HepG2 (cell line): ENCODE measurements at regions not wholly inside any gene's neighbourhood (a gene's known extent, or its start where the extent isn't known, plus 50 kb on each side); places are given as distances from the start of the nearest gene placed in this dataset.

Experiments
- ATAC-seq: fragments of 200-7000 bp; cut with Tn5 transposase; 3 replicates; pipeline ENCODE4 v1.9.1; 2020; ENCODE audit warnings: mild to moderate bottlenecking, moderate library complexity
- BruUV-seq: library from RNA; stranded (reverse); fragments of 400-500 nt; replicated peaks from 2 replicates; lab custom pipeline; 2021; lab: Mats Ljungman, UMichigan
- CTCF ChIA-PET: fragments of 300-600 bp; formaldehyde crosslinking; extraction: SDS; loops from one replicate; lab custom pipeline; 2021; ENCODE audit warnings: low total read pairs, inconsistent platforms, low intra/inter-chr PET ratio; lab: Yijun Ruan, JAX
- POLR2A ChIA-PET: fragments of 350-600 bp; sonication (Branson Sonifier 250); formaldehyde crosslinking; loops from one replicate; lab custom pipeline; 2020; ENCODE audit warnings: antibody characterized with exemption, inconsistent platforms; lab: Yijun Ruan, JAX
- DNase-seq: peaks from one replicate; pipeline ENCODE4 v3.0.0-alpha.2; 2015; ENCODE audit warnings: low spot score
- FAIRE-seq: peaks from 3 replicates; lab custom pipeline; 2011; peaks lifted over from hg19 to GRCh38; lab: Jason Lieb, UNC
- H2AFZ ChIP-seq: one replicate; pipeline ENCODE4 v1.6.1; 2011; ENCODE audit warnings: low read length, inconsistent platforms
- H3K27ac ChIP-seq: fragments of 300-600 bp; 3 replicates; pipeline ENCODE4 v1.8.0; 2011; ENCODE audit warnings: mixed run types, mild to moderate bottlenecking, mixed read lengths, low read length, inconsistent platforms; ENCODE audit not compliant: insufficient read depth; ENCODE audit errors: extremely low read length
- H3K27me3 ChIP-seq, 2 experiments: fragments of 200-600 bp in 1 of 2; 2 replicates in 1 of 2; 3 replicates in 1 of 2; pipeline versions ENCODE4 v1.6.0 to v1.8.0; 2011; ENCODE audit warnings: low read length in 2 of 2, mild to moderate bottlenecking in 2 of 2, moderate library complexity in 2 of 2, inconsistent platforms in 1 of 2; ENCODE audit not compliant: insufficient read depth in 2 of 2, control insufficient read depth in 1 of 2
- H3K36me3 ChIP-seq, 2 experiments: fragments of 200-600 bp in 1 of 2; replicated peaks in 1 of 2; 2 replicates in 1 of 2; 3 replicates in 1 of 2; pipeline versions ENCODE4 v1.5.1 to v1.8.0; 2011; ENCODE audit warnings: low read length in 2 of 2, inconsistent platforms in 1 of 2; ENCODE audit not compliant: insufficient read depth in 2 of 2, control insufficient read depth in 1 of 2
- H3K4me1 ChIP-seq: 2 replicates; pipeline ENCODE4 v1.5.1; 2012; ENCODE audit warnings: low read length, inconsistent platforms; ENCODE audit not compliant: insufficient read depth
- H3K4me2 ChIP-seq: 2 replicates; pipeline ENCODE4 v1.6.0; 2011; ENCODE audit warnings: low read depth, low read length, inconsistent platforms
- H3K4me3 ChIP-seq, 3 experiments: fragments of 200-600 bp in 1 of 3; sonication (generic), shearing (Covaris generic) in 1 of 3; replicated peaks in 1 of 3; 2 replicates each; pipeline ENCODE4 v1.5.1; 2011 to 2016; ENCODE audit warnings: low read length in 3 of 3, inconsistent platforms in 2 of 3, low read depth in 2 of 3, mild to moderate bottlenecking in 2 of 3, control low read depth in 1 of 3, mixed read lengths in 1 of 3; ENCODE audit not compliant: insufficient read depth in 1 of 3
- H3K79me2 ChIP-seq: one replicate; pipeline ENCODE4 v1.6.1; 2011; ENCODE audit warnings: low read length, inconsistent platforms; ENCODE audit not compliant: insufficient read depth
- H3K9ac ChIP-seq: 2 replicates; pipeline ENCODE4 v1.6.0; 2011; ENCODE audit warnings: mild to moderate bottlenecking, low read depth, low read length, inconsistent platforms; ENCODE audit not compliant: insufficient read depth
- H3K9me3 ChIP-seq: 2 replicates; pipeline ENCODE4 v1.5.1; 2012; ENCODE audit warnings: mild to moderate bottlenecking, low read length
- H4K20me1 ChIP-seq: 2 replicates; pipeline ENCODE4 v1.6.0; 2011; ENCODE audit warnings: inconsistent platforms, mild to moderate bottlenecking, low read length, moderate library complexity; ENCODE audit not compliant: insufficient read depth
- ATF1 ChIP-seq: IDR thresholded peaks from 2 replicates; pipeline ENCODE4 v1.6.1; 2016; ENCODE audit warnings: mild to moderate bottlenecking, control low read depth
- CCDC6 ChIP-seq: sonication (generic); formaldehyde crosslinking; IDR thresholded peaks from 2 replicates; pipeline ENCODE4 v1.8.1; 2022; ENCODE audit warnings: mild to moderate bottlenecking, missing genetic modification reagents, moderate library complexity
- HIVEP1 ChIP-seq: sonication (generic); formaldehyde crosslinking; IDR thresholded peaks from 2 replicates; pipeline ENCODE4 v1.4.0; 2020; ENCODE audit warnings: mild to moderate bottlenecking, missing genetic modification reagents
- MBD4 ChIP-seq: IDR thresholded peaks from 2 replicates; pipeline ENCODE4 v1.6.1; 2012; ENCODE audit warnings: low read length, inconsistent platforms, borderline replicate concordance
- MEIS1 ChIP-seq: sonication (generic); formaldehyde crosslinking; IDR thresholded peaks from 2 replicates; pipeline ENCODE4 v1.9.0; 2021; ENCODE audit warnings: mild to moderate bottlenecking, missing genetic modification reagents, moderate library complexity, borderline replicate concordance
- RFX3 ChIP-seq: IDR thresholded peaks from 2 replicates; pipeline ENCODE4 v1.6.1; 2016; ENCODE audit warnings: missing biosample characterization, missing genetic modification reagents
- ZBTB3 ChIP-seq: sonication (generic); formaldehyde crosslinking; IDR thresholded peaks from 2 replicates; pipeline ENCODE4 v1.4.0; 2020; ENCODE audit warnings: low read depth, mild to moderate bottlenecking, moderate library complexity, missing genetic modification reagents, borderline replicate concordance
- ZNF225 ChIP-seq: sonication (generic); formaldehyde crosslinking; IDR thresholded peaks from 2 replicates; pipeline ENCODE4 v1.4.0; 2020; ENCODE audit warnings: mild to moderate bottlenecking, missing genetic modification reagents
- ZNF891 ChIP-seq: sonication (generic); formaldehyde crosslinking; IDR thresholded peaks from 2 replicates; pipeline ENCODE4 v1.5.0; 2020; ENCODE audit warnings: mild to moderate bottlenecking, missing genetic modification reagents
- WGBS: methylation state at CpG from one replicate; pipeline ENCODE4 v1.1.6; 2017; ENCODE audit warnings: low lambda C conversion rate; 5-methylcytosine and 5-hydroxymethylcytosine counted together
- in situ Hi-C: cut with HindIII; loops from 2 replicates; pipeline ENCODE4 v1.10.0; 2017; ENCODE audit warnings: low pct_unique_long_range_greater_than_20kb; ENCODE audit not compliant: extremely low pct_ligation_motif_present
- intact Hi-C: fragments of 100-400 bp; cut with micrococcal nuclease; formaldehyde crosslinking; loops from one replicate; pipeline ENCODE4 v1.10.0; 2022; ENCODE audit not compliant: unreplicated experiment
- TF ChIP-seq, protein P1 (sequence below): sonication (generic); formaldehyde crosslinking; IDR thresholded peaks from 2 replicates; pipeline ENCODE4 v1.8.1; 2023; ENCODE audit warnings: mild to moderate bottlenecking, missing genetic modification reagents
- TF ChIP-seq, protein P2 (sequence below): sonication (generic); formaldehyde crosslinking; IDR thresholded peaks from 2 replicates; pipeline ENCODE4 v1.5.0; 2020; ENCODE audit warnings: mild to moderate bottlenecking, missing genetic modification reagents
- TF ChIP-seq, protein P3 (sequence below): sonication (generic); formaldehyde crosslinking; IDR thresholded peaks from 2 replicates; pipeline ENCODE4 v1.4.0; 2020; ENCODE audit warnings: missing genetic modification reagents, mild to moderate bottlenecking, borderline replicate concordance
- TF ChIP-seq, protein P4 (sequence below): sonication (generic); formaldehyde crosslinking; IDR thresholded peaks from 2 replicates; pipeline ENCODE4 v1.4.0; 2020; ENCODE audit warnings: low read depth, mild to moderate bottlenecking, missing genetic modification reagents

DNA sequence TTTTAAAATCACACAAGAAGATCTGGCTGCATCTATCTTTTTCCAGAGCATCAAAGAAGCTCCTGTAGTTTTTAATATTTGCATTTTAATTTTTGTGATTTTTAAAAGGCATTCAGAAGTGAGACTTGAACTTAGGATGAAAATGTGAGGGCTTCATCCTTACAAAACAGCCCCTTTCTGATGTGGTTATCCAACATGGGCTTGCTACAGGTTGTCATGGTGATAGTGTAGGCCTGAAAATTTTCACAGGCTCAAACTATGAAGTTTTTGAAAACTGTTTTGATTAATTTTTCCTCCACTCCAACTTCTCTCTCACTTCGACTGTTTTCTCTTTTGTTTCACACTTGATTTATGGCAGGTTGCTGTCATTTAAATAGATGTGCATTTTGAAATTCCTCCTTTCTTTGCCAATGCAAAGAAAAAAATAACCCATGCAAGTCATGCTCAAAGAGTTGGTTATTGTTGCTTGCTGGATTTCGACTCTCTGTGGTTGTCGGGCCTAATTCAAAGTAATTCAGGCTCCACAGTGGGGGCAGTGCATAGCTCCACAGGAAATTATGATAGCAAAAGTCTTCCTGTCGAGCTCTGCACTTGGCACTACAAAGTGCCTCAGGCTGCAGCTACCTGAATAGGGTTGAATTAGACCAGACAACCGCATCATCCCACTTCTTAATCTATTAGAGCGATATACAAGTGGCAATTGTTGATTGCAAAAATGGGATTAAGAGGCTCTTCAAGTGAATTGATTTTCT lies 201.0 kb upstream of the GPR101 start (continued):
- TF ChIP-seq, protein P1, sequence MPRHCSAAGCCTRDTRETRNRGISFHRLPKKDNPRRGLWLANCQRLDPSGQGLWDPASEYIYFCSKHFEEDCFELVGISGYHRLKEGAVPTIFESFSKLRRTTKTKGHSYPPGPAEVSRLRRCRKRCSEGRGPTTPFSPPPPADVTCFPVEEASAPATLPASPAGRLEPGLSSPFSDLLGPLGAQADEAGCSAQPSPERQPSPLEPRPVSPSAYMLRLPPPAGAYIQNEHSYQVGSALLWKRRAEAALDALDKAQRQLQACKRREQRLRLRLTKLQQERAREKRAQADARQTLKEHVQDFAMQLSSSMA (CRISPR knock-in tag): no peak
- no peak for TF ChIP-seq HIVEP1 (CRISPR knock-in tag)

DNA sequence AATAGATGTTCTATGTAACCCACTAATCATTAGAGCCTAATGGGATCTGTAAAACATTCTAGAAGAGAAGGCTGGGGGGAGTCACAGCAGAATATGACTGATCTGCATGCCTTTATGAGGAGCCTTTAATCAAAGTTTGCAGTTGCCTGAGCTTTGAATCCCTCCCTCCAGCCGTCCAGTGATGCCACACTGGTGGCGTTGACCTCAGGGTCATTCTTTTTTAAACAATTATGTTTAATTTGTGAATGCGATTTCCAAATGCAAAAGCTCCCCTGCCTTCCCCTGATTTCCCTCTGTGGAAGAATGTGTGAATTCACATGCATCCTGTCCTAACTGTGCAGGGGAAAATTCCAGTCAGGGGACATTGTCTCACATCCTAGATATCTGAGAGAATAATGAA lies 199.7 kb upstream of the GPR101 start:
- Histone ChIP-seq H3K9ac (no peak overlapping the region), H3K4me1 (no peaks in the 10 kb centered on the region), H4K20me1 (no peaks in the 10 kb centered on the region), H3K4me3 (no peak overlapping the region), H3K27me3 (no peaks in the 10 kb centered on the region), H3K27ac (no peak overlapping the region), H3K9me3 (no peaks in the 10 kb centered on the region), H2AFZ (no peak overlapping the region), H3K36me3 (no peaks in the 10 kb centered on the region), H3K4me2 (no peak overlapping the region), H3K79me2 (no peaks in the 10 kb centered on the region)
- WGBS: 0% methylated on average over 3 of the region's 3 CpGs
- in situ Hi-C loops (no loop called here), intact Hi-C loops (no loop called here)
- no TSS peak for BruUV-seq
- ATAC-seq: no peak
- POLR2A ChIA-PET: no interaction called here
- TF ChIP-seq, protein P2, sequence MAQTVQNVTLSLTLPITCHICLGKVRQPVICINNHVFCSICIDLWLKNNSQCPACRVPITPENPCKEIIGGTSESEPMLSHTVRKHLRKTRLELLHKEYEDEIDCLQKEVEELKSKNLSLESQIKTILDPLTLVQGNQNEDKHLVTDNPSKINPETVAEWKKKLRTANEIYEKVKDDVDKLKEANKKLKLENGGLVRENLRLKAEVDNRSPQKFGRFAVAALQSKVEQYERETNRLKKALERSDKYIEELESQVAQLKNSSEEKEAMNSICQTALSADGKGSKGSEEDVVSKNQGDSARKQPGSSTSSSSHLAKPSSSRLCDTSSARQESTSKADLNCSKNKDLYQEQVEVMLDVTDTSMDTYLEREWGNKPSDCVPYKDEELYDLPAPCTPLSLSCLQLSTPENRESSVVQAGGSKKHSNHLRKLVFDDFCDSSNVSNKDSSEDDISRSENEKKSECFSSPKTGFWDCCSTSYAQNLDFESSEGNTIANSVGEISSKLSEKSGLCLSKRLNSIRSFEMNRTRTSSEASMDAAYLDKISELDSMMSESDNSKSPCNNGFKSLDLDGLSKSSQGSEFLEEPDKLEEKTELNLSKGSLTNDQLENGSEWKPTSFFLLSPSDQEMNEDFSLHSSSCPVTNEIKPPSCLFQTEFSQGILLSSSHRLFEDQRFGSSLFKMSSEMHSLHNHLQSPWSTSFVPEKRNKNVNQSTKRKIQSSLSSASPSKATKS (CRISPR knock-in tag): no peak
- TF ChIP-seq, protein P3, sequence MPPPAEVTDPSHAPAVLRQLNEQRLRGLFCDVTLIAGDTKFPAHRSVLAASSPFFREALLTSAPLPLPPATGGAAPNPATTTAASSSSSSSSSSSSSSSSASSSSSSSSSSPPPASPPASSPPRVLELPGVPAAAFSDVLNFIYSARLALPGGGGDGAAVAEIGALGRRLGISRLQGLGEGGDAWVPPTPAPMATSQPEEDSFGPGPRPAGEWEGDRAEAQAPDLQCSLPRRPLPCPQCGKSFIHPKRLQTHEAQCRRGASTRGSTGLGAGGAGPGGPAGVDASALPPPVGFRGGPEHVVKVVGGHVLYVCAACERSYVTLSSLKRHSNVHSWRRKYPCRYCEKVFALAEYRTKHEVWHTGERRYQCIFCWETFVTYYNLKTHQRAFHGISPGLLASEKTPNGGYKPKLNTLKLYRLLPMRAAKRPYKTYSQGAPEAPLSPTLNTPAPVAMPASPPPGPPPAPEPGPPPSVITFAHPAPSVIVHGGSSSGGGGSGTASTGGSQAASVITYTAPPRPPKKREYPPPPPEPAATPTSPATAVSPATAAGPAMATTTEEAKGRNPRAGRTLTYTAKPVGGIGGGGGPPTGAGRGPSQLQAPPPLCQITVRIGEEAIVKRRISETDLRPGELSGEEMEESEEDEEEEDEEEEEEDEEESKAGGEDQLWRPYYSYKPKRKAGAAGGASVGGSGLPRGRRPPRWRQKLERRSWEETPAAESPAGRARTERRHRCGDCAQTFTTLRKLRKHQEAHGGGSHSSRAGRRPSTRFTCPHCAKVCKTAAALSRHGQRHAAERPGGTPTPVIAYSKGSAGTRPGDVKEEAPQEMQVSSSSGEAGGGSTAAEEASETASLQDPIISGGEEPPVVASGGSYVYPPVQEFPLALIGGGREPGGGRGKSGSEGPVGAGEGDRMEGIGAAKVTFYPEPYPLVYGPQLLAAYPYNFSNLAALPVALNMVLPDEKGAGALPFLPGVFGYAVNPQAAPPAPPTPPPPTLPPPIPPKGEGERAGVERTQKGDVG (CRISPR knock-in tag): no peak
- no peak for TF ChIP-seq ZBTB3 (CRISPR knock-in tag)
- TF ChIP-seq, protein P4, sequence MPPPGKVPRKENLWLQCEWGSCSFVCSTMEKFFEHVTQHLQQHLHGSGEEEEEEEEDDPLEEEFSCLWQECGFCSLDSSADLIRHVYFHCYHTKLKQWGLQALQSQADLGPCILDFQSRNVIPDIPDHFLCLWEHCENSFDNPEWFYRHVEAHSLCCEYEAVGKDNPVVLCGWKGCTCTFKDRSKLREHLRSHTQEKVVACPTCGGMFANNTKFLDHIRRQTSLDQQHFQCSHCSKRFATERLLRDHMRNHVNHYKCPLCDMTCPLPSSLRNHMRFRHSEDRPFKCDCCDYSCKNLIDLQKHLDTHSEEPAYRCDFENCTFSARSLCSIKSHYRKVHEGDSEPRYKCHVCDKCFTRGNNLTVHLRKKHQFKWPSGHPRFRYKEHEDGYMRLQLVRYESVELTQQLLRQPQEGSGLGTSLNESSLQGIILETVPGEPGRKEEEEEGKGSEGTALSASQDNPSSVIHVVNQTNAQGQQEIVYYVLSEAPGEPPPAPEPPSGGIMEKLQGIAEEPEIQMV: no peak
- TF ChIP-seq MEIS1 (CRISPR knock-in tag): no peak
- TF ChIP-seq RFX3 (CRISPR knock-in tag): no peak
- TF ChIP-seq ZNF225: no peak
- TF ChIP-seq ATF1: no peak
- TF ChIP-seq CCDC6 (CRISPR knock-in tag): no peak
- TF ChIP-seq ZNF891 (CRISPR knock-in tag): no peak
- no peak for TF ChIP-seq MBD4
- CTCF ChIA-PET: no interaction called here
- no peak for DNase-seq
- FAIRE-seq: no peak
